DMS79 (cell line): ENCODE measurements at regions not wholly inside any gene's neighbourhood (a gene's known extent, or its start where the extent isn't known, plus 50 kb on each side); places are given as distances from the start of the nearest gene placed in this dataset.

Source experiments
- DNase-seq: peaks from one replicate; lab custom pipeline; 2025; lab: John Stamatoyannopoulos, UW

- DNase-seq = no peak
Measured at GRCh38 chrX:15983034-15983433, 128.4 kb upstream of the AP1S2 start.

GRCh38 chrX:15977644-15978043 lies 123.0 kb upstream of the AP1S2 start:
- no peak for DNase-seq

- DNase-seq = no peak
Measured at GRCh38 chrX:15976396-15976795, 121.8 kb upstream of the AP1S2 start.

GRCh38 chrX:15973946-15974345 lies 119.3 kb upstream of the AP1S2 start:
- DNase-seq = peak; percentile 27

- no peak for DNase-seq
Measured at GRCh38 chrX:15973299-15973698, 118.7 kb upstream of the AP1S2 start.

- no peak for DNase-seq
Measured at GRCh38 chrX:15971696-15972095, 117.1 kb upstream of the AP1S2 start.

GRCh38 chrX:15963858-15964257 lies 109.2 kb upstream of the AP1S2 start:
- no peak for DNase-seq

GRCh38 chrX:15960237-15960636 lies 105.6 kb upstream of the AP1S2 start:
- DNase-seq = no peak

- no peak for DNase-seq
Measured at GRCh38 chrX:15956681-15957080, 102.1 kb upstream of the AP1S2 start.

GRCh38 chrX:15953801-15954200 lies 99.2 kb upstream of the AP1S2 start:
- no peak for DNase-seq

- no peak for DNase-seq
Measured at GRCh38 chrX:15952212-15952611, 97.6 kb upstream of the AP1S2 start.

GRCh38 chrX:15948318-15948660 lies 93.7 kb upstream of the AP1S2 start:
- DNase-seq = no peak

GRCh38 chrX:15947648-15948317 lies 93.2 kb upstream of the AP1S2 start:
- DNase-seq = no peak

GRCh38 chrX:15946783-15947580 lies 92.4 kb upstream of the AP1S2 start:
- DNase-seq = no peak

GRCh38 chrX:15943391-15943790 lies 88.8 kb upstream of the AP1S2 start:
- DNase-seq = no peak

- DNase-seq = no peak
Measured at GRCh38 chrX:15942307-15942706, 87.7 kb upstream of the AP1S2 start.

GRCh38 chrX:15939737-15940136 lies 85.1 kb upstream of the AP1S2 start:
- DNase-seq = no peak

- DNase-seq = no peak
Measured at GRCh38 chrX:15938072-15938471, 83.5 kb upstream of the AP1S2 start.

GRCh38 chrX:15931362-15931761 lies 76.7 kb upstream of the AP1S2 start:
- DNase-seq = no peak

- no peak for DNase-seq
Measured at GRCh38 chrX:15930585-15930984, 76.0 kb upstream of the AP1S2 start.

- DNase-seq = no peak
Measured at GRCh38 chrX:15929194-15929593, 74.6 kb upstream of the AP1S2 start.

- no peak for DNase-seq
Measured at GRCh38 chrX:15926622-15927021, 72.0 kb upstream of the AP1S2 start.

- no peak for DNase-seq
Measured at GRCh38 chrX:15918003-15918402, 63.4 kb upstream of the AP1S2 start.

GRCh38 chrX:15916704-15917084 lies 62.1 kb upstream of the AP1S2 start:
- DNase-seq = no peak
